ENCODE measurements at regions not wholly inside any gene's neighbourhood (a gene's known extent, or its start where the extent isn't known, plus 50 kb on each side); places are given as distances from the start of the nearest gene placed in this dataset.
"Not testable (repeated sequence)": the region's sequence is repeated elsewhere in the genome, so short reads cannot be mapped to it uniquely, and the experiment has no call there.

DNA sequence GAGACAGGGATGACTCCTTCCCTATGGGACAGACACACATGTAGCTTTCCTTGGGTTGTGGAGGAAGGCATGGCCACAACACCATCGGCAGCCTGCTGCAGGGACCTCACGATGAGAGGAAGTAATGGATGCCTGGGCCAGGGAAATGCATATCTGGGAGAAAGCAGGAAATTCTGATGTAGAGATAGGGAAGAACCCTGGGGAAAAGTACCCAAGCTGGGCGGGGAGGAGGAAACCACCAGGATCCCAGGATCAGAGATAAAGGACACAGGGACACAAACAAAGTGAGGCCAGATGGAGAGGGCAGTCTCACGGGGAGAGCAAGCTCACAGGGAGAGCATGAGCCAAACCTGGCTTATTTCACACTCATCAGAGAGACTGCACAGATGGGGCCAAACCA is 294.7 kb upstream of the TEKT4 start:
- H3K27ac ChIP-seq (ENCODE audit: low read depth, low read length, poor library complexity, severe bottlenecking); H3K4me1 ChIP-seq (ENCODE audit: insufficient read depth, low read length, poor library complexity, severe bottlenecking); H3K4me3 ChIP-seq (ENCODE audit: low read depth, low read length, poor library complexity, severe bottlenecking); POLR2A ChIA-PET; CTCF ChIA-PET (ENCODE audit: unreplicated experiment); H3K4me2 ChIP-seq (ENCODE audit: low read length); H3K9me3 ChIP-seq (ENCODE audit: low read length); H4K20me1 ChIP-seq (ENCODE audit: insufficient read depth, low read length); H3K9me2 ChIP-seq (ENCODE audit: insufficient read depth, low read length); H3K36me3 ChIP-seq (ENCODE audit: insufficient read depth, low read length); BruUV-seq (replicated peaks); H2AFZ ChIP-seq (ENCODE audit: low read length); H3K79me2 ChIP-seq (ENCODE audit: insufficient read depth, low read depth, low read length); DNase-seq (ENCODE audit: low spot score); intact Hi-C loops (cut with micrococcal nuclease; ENCODE audit: unreplicated experiment): not testable (repeated sequence)

DNA sequence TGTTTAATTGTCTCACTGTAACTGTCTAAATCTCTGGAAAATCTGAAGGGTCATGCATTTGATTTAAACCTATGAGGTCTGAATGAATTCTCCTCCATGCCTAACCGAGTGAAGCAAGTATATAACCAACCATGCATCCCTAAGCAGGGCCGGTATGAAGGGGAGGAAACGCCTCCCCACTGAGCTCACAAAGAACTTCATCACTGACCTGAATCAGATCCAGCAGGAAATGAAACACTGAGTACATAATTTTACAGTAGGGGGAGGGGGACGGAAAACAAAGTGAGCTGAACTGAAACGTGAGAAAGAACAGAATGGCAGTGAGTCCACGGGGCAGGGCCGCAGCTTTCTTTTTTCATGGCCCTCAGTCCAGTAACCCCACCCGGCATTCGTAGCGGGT is 294.1 kb upstream of the TEKT4 start:
- H3K4me3 ChIP-seq (ENCODE audit: low read depth, low read length, poor library complexity, severe bottlenecking); H3K4me1 ChIP-seq (ENCODE audit: insufficient read depth, low read length, poor library complexity, severe bottlenecking); H3K27ac ChIP-seq (ENCODE audit: low read depth, low read length, poor library complexity, severe bottlenecking); H3K4me2 ChIP-seq (ENCODE audit: low read length); H3K36me3 ChIP-seq (ENCODE audit: insufficient read depth, low read length); H3K79me2 ChIP-seq (ENCODE audit: insufficient read depth, low read depth, low read length); H2AFZ ChIP-seq (ENCODE audit: low read length); POLR2A ChIA-PET; BruUV-seq (replicated peaks); H3K9me3 ChIP-seq (ENCODE audit: low read length); CTCF ChIA-PET (ENCODE audit: unreplicated experiment); H3K9me2 ChIP-seq (ENCODE audit: insufficient read depth, low read length); H4K20me1 ChIP-seq (ENCODE audit: insufficient read depth, low read length); intact Hi-C loops (cut with micrococcal nuclease; ENCODE audit: unreplicated experiment): not testable (repeated sequence)
- peak; percentile 64 for DNase-seq (ENCODE audit: low spot score)

DNA sequence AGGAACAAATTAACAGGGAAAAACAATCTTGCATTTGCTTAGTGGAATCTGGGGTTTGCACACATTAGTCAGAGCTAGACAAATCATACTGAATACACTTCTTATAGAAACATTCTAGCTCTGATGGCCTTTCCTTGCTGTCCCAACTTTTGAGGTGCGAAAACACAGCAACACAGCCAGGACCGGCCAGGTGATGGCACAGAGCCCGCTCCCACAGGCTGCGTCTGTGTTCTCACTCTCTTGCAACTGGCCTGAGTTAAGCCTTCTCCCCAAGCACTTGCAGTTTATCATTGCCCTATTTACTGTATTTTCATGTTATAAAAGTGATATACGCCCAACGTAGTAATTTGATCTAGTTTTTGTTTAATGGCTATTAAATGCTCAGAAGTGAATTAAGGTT is 292.0 kb upstream of the TEKT4 start:
- H3K27ac ChIP-seq (ENCODE audit: low read depth, low read length, poor library complexity, severe bottlenecking); DNase-seq (ENCODE audit: low spot score); H3K9me2 ChIP-seq (ENCODE audit: insufficient read depth, low read length); H3K4me3 ChIP-seq (ENCODE audit: low read depth, low read length, poor library complexity, severe bottlenecking); intact Hi-C loops (cut with micrococcal nuclease; ENCODE audit: unreplicated experiment); H3K4me1 ChIP-seq (ENCODE audit: insufficient read depth, low read length, poor library complexity, severe bottlenecking); H3K79me2 ChIP-seq (ENCODE audit: insufficient read depth, low read depth, low read length); H3K4me2 ChIP-seq (ENCODE audit: low read length); CTCF ChIA-PET (ENCODE audit: unreplicated experiment); H3K36me3 ChIP-seq (ENCODE audit: insufficient read depth, low read length); H2AFZ ChIP-seq (ENCODE audit: low read length); BruUV-seq (replicated peaks); H4K20me1 ChIP-seq (ENCODE audit: insufficient read depth, low read length); POLR2A ChIA-PET; H3K9me3 ChIP-seq (ENCODE audit: low read length): not testable (repeated sequence)

DNA sequence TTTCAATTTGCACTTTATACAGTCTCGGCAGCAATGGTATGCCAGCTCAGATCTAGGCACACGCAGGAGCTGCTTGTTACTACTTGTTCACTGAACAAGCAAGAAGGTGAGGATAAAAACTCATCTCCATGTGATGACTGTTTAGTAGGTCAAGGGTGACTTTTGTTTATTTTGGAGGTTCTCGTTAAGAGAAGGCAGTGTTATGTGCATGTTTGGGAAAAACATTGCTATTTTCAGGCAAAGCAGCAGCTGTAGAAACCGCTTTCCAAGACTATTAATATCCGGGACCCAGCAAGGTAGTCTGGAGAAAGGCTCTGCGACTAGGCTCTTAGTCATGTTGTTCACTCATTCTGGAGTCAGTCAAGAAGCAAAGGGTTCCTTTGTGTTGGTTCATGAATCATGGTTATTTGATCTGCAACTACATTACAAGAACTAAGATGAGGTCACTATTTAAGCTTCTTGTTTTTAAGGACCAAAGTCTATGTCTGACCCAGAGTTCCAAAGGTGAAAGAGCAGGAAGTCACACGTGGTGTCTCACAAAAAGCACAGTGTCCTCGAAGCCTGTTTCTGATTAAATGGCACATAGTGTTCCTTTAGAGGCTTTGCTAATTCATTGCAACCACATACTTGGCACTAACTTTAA is 288.0 kb upstream of the TEKT4 start:
- POLR2A ChIA-PET; H3K27ac ChIP-seq (ENCODE audit: low read depth, low read length, poor library complexity, severe bottlenecking); CTCF ChIA-PET (ENCODE audit: unreplicated experiment); H2AFZ ChIP-seq (ENCODE audit: low read length); DNase-seq (ENCODE audit: low spot score); intact Hi-C loops (cut with micrococcal nuclease; ENCODE audit: unreplicated experiment); H3K79me2 ChIP-seq (ENCODE audit: insufficient read depth, low read depth, low read length); H3K9me3 ChIP-seq (ENCODE audit: low read length); H4K20me1 ChIP-seq (ENCODE audit: insufficient read depth, low read length); H3K4me2 ChIP-seq (ENCODE audit: low read length); BruUV-seq (replicated peaks); H3K9me2 ChIP-seq (ENCODE audit: insufficient read depth, low read length); H3K4me1 ChIP-seq (ENCODE audit: insufficient read depth, low read length, poor library complexity, severe bottlenecking); H3K4me3 ChIP-seq (ENCODE audit: low read depth, low read length, poor library complexity, severe bottlenecking); H3K36me3 ChIP-seq (ENCODE audit: insufficient read depth, low read length): not testable (repeated sequence)

DNA sequence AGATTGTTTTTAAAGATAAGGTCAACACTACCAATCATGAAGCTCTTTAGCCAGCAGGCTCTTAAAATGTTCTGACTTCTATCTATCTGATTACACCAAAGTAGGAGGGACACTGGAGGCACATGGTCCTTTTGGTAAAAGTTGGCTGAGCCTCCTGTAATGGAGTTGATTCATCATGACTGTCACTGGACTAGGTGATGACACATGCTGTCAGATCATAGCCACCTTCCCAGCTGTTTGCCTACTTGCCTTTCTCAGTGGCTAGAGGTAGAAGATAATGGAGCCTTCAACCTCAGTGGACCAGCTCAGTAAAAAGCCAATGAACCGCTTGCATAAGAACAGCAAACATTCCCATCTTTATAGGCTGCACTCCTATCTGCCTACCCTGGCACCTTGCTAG is 286.7 kb upstream of the TEKT4 start:
- DNase-seq (ENCODE audit: low spot score); POLR2A ChIA-PET; BruUV-seq (replicated peaks); H3K36me3 ChIP-seq (ENCODE audit: insufficient read depth, low read length); H3K9me2 ChIP-seq (ENCODE audit: insufficient read depth, low read length); H3K9me3 ChIP-seq (ENCODE audit: low read length); H3K79me2 ChIP-seq (ENCODE audit: insufficient read depth, low read depth, low read length); H3K4me2 ChIP-seq (ENCODE audit: low read length); intact Hi-C loops (cut with micrococcal nuclease; ENCODE audit: unreplicated experiment); H2AFZ ChIP-seq (ENCODE audit: low read length); H3K4me1 ChIP-seq (ENCODE audit: insufficient read depth, low read length, poor library complexity, severe bottlenecking); H3K27ac ChIP-seq (ENCODE audit: low read depth, low read length, poor library complexity, severe bottlenecking); H4K20me1 ChIP-seq (ENCODE audit: insufficient read depth, low read length); CTCF ChIA-PET (ENCODE audit: unreplicated experiment); H3K4me3 ChIP-seq (ENCODE audit: low read depth, low read length, poor library complexity, severe bottlenecking): not testable (repeated sequence)
